HG02642 (cell line): ENCODE measurements at regions not wholly inside any gene's neighbourhood (a gene's known extent, or its start where the extent isn't known, plus 50 kb on each side); places are given as distances from the start of the nearest gene placed in this dataset.

ENCODE experiments used
- ATAC-seq: cut with Tn5 transposase; IDR thresholded peaks from one replicate; pipeline ENCODE4 v1.9.1; 2021; ENCODE audit warnings: mild to moderate bottlenecking; ENCODE audit not compliant: unreplicated experiment, poor library complexity

- ATAC-seq = no peak
These were observed 317.5 kb upstream of the SEMA3A start for GRCh38 chr7:84512055-84512454.

- ATAC-seq = no peak
These were observed 315.9 kb upstream of the SEMA3A start for GRCh38 chr7:84510505-84510904.

GRCh38 chr7:84509522-84509921 lies 314.9 kb upstream of the SEMA3A start:
- no peak for ATAC-seq

GRCh38 chr7:84508606-84509005 lies 314.0 kb upstream of the SEMA3A start:
- ATAC-seq = no peak

- ATAC-seq = no peak
These were observed 312.9 kb upstream of the SEMA3A start for GRCh38 chr7:84507529-84507928.

GRCh38 chr7:84506151-84506550 lies 311.6 kb upstream of the SEMA3A start:
- ATAC-seq = no peak

GRCh38 chr7:84502239-84502638 lies 307.6 kb upstream of the SEMA3A start:
- no peak for ATAC-seq

- no peak for ATAC-seq
These were observed 303.3 kb upstream of the SEMA3A start for GRCh38 chr7:84497873-84498272.

GRCh38 chr7:84495128-84495527 lies 300.5 kb upstream of the SEMA3A start:
- ATAC-seq = no peak

GRCh38 chr7:84492098-84493034 lies 297.8 kb upstream of the SEMA3A start:
- ATAC-seq = no peak

- no peak for ATAC-seq
These were observed 296.1 kb upstream of the SEMA3A start for GRCh38 chr7:84490661-84491060.

GRCh38 chr7:84484502-84485079 lies 290.0 kb upstream of the SEMA3A start:
- ATAC-seq = no peak

GRCh38 chr7:84482476-84482875 lies 287.9 kb upstream of the SEMA3A start:
- no peak for ATAC-seq

GRCh38 chr7:84479059-84479458 lies 284.5 kb upstream of the SEMA3A start:
- ATAC-seq = no peak

GRCh38 chr7:84477786-84478478 lies 283.3 kb upstream of the SEMA3A start:
- ATAC-seq = no peak

GRCh38 chr7:84474436-84474835 lies 279.8 kb upstream of the SEMA3A start:
- no peak for ATAC-seq

- ATAC-seq = no peak
These were observed 277.0 kb upstream of the SEMA3A start for GRCh38 chr7:84471576-84471975.

- ATAC-seq = no peak
These were observed 274.4 kb upstream of the SEMA3A start for GRCh38 chr7:84469034-84469433.

GRCh38 chr7:84462259-84462658 lies 267.7 kb upstream of the SEMA3A start:
- no peak for ATAC-seq

- ATAC-seq = no peak
These were observed 266.5 kb upstream of the SEMA3A start for GRCh38 chr7:84461093-84461492.

- no peak for ATAC-seq
These were observed 261.2 kb upstream of the SEMA3A start for GRCh38 chr7:84455788-84456187.
